ENCODE measurements at regions not wholly inside any gene's neighbourhood (a gene's known extent, or its start where the extent isn't known, plus 50 kb on each side); places are given as distances from the start of the nearest gene placed in this dataset.

DNA sequence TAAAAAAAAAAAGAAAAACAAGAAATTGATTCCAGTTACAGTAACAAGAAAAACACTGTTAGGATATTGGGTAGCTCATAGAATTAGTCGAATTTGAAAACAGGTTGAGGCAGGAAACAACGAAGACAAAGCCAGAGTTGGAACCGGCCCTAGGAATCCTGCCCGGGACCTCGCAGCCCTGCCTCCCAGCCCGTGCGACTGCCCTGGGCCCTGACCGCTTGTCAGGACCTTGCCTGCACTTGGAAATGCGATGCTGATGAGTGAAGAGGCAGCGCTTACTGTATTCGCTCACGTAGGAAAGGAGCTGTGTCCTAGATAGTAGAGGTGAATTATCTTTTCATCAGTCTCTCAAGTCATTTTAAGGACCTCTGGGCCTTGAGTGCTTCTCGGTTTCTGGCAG is 611.7 kb upstream of the FAT1 start:
- TF ChIP-seq REST (IDR thresholded peaks at IDR 0.05; ENCODE audit: insufficient read depth in 1 of 2, low read depth in 2 of 2, low read length in 2 of 2) = no peak
- no peak for TF ChIP-seq POLR2AphosphoS5 (IDR thresholded peaks at IDR 0.05; ENCODE audit: low read depth, low read length)
- TF ChIP-seq SIN3A (IDR thresholded peaks at IDR 0.05; ENCODE audit: borderline replicate concordance, insufficient read depth, low read length) = no peak
